ENCODE measurements at regions not wholly inside any gene's neighbourhood (a gene's known extent, or its start where the extent isn't known, plus 50 kb on each side); places are given as distances from the start of the nearest gene placed in this dataset.

DNA sequence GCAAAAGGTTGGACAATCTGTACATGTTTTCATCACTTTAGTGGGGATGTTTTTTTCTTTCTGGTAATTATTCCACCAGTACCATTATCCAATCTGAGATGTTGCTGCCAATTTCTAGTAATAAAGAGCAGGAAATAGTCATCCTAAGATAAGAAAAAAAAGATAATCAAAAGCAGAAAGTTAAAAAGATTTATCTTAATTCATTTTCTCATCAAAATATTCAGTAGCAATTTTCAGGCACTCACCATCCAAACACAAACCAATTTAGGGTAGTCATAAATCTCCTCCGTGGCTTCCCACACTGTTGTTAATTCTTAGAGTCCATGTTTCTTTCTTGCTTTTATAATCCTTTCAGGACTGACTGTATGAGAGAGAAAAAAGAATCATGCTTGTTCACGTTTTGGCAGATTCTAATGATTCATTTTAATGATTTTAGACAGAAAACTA, 263.7 kb upstream of the UGT8 start:
- TF ChIP-seq, protein P1, sequence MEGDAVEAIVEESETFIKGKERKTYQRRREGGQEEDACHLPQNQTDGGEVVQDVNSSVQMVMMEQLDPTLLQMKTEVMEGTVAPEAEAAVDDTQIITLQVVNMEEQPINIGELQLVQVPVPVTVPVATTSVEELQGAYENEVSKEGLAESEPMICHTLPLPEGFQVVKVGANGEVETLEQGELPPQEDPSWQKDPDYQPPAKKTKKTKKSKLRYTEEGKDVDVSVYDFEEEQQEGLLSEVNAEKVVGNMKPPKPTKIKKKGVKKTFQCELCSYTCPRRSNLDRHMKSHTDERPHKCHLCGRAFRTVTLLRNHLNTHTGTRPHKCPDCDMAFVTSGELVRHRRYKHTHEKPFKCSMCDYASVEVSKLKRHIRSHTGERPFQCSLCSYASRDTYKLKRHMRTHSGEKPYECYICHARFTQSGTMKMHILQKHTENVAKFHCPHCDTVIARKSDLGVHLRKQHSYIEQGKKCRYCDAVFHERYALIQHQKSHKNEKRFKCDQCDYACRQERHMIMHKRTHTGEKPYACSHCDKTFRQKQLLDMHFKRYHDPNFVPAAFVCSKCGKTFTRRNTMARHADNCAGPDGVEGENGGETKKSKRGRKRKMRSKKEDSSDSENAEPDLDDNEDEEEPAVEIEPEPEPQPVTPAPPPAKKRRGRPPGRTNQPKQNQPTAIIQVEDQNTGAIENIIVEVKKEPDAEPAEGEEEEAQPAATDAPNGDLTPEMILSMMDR (IDR thresholded peaks at IDR 0.05; ENCODE audit: control extremely low read depth, extremely low read depth) = no peak
- no peak overlapping the region for H3K9ac ChIP-seq (ENCODE audit: insufficient read depth in 1 of 2, low read length in 2 of 2)
- H3K27ac ChIP-seq (ENCODE audit: low read depth in 1 of 2, low read length in 1 of 2) = no peak overlapping the region
- WGBS, 2 donors = 25 to 47% methylated on average over 2 of the region's 2 CpGs
- H3K36me3 ChIP-seq (ENCODE audit: control insufficient read depth in 4 of 4, insufficient read depth in 4 of 4, low read length in 4 of 4) = no peaks in the 10 kb centered on the region
- H3K4me1 ChIP-seq (ENCODE audit: control insufficient read depth in 5 of 5, insufficient read depth in 5 of 5, low read length in 5 of 5) = no peaks in the 10 kb centered on the region
- H3K27me3 ChIP-seq (ENCODE audit: control insufficient read depth in 3 of 3, insufficient read depth in 3 of 3, low read length in 2 of 3) = no peaks in the 10 kb centered on the region
- no peak overlapping the region for H3K4me3 ChIP-seq
- DNase-seq = no peak
- no peaks in the 10 kb centered on the region for H3K9me3 ChIP-seq (ENCODE audit: control insufficient read depth in 4 of 4, insufficient read depth in 3 of 4, low read length in 3 of 4)
- no peak for ATAC-seq (ENCODE audit: insufficient read depth, low FRiP score)

DNA sequence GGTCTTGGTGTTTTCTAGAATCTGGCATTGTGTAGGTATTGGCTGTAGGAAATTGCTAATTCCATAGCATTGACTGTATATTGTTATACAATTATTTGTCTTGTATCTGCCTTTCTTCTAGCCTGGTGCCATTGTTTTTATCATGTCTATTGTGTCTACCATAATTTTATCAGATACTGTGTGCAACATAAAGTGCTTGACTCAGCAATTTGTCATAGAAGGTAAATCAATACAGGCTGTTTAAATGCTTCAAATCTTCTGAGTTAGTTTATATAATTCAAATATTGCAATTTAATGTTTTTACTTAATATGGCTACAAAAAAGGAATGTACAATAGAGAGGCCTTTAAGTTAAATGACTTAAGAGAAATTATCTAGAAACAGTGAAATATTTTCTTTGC, 263.3 kb upstream of the UGT8 start:
- Histone ChIP-seq H3K27me3 (ENCODE audit: control insufficient read depth in 3 of 3, insufficient read depth in 3 of 3, low read length in 2 of 3) (no peaks in the 10 kb centered on the region), H3K9ac (ENCODE audit: insufficient read depth in 1 of 2, low read length in 2 of 2) (no peak overlapping the region), H3K27ac (ENCODE audit: low read depth in 1 of 2, low read length in 1 of 2) (no peak overlapping the region), H3K36me3 (ENCODE audit: control insufficient read depth in 4 of 4, insufficient read depth in 4 of 4, low read length in 4 of 4) (no peaks in the 10 kb centered on the region), H3K4me3 (no peak overlapping the region), H3K4me1 (ENCODE audit: control insufficient read depth in 5 of 5, insufficient read depth in 5 of 5, low read length in 5 of 5) (no peaks in the 10 kb centered on the region), H3K9me3 (ENCODE audit: control insufficient read depth in 4 of 4, insufficient read depth in 3 of 4, low read length in 3 of 4) (no peaks in the 10 kb centered on the region)
- TF ChIP-seq, protein P1 (IDR thresholded peaks at IDR 0.05; ENCODE audit: control extremely low read depth, extremely low read depth) = no peak
- no peak for DNase-seq
- ATAC-seq (ENCODE audit: insufficient read depth, low FRiP score) = no peak

DNA sequence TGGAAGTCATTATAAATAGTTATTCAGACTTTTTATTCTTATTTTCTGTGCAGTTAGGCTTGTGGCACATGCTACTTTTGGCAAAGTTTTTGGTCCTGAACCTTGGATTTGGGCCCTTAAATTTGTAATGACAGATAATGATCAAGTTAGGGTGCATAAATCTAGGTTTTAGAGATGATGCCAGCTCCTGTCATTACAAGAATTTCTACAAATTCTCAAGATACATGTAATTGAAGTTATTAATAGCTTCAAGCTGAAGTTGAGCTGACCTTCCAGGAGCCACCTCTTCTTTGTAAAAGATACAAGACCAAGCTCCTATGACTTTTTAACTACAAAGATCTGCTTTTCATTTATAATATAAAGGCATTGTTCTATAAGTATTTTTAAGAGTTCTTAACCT, 255.6 kb upstream of the UGT8 start:
- Histone ChIP-seq H3K4me3 (no peak overlapping the region), H3K27me3 (ENCODE audit: control insufficient read depth in 3 of 3, insufficient read depth in 3 of 3, low read length in 2 of 3) (no peaks in the 10 kb centered on the region), H3K36me3 (ENCODE audit: control insufficient read depth in 4 of 4, insufficient read depth in 4 of 4, low read length in 4 of 4) (no peaks in the 10 kb centered on the region), H3K27ac (ENCODE audit: low read depth in 1 of 2, low read length in 1 of 2) (no peak overlapping the region), H3K4me1 (ENCODE audit: control insufficient read depth in 5 of 5, insufficient read depth in 5 of 5, low read length in 5 of 5) (no peaks in the 10 kb centered on the region), H3K9me3 (ENCODE audit: control insufficient read depth in 4 of 4, insufficient read depth in 3 of 4, low read length in 3 of 4) (no peaks in the 10 kb centered on the region), H3K9ac (ENCODE audit: insufficient read depth in 1 of 2, low read length in 2 of 2) (no peak overlapping the region)
- DNase-seq (no peak), ATAC-seq (ENCODE audit: insufficient read depth, low FRiP score) (no peak)
- TF ChIP-seq, protein P1 (IDR thresholded peaks at IDR 0.05; ENCODE audit: control extremely low read depth, extremely low read depth) = no peak

DNA sequence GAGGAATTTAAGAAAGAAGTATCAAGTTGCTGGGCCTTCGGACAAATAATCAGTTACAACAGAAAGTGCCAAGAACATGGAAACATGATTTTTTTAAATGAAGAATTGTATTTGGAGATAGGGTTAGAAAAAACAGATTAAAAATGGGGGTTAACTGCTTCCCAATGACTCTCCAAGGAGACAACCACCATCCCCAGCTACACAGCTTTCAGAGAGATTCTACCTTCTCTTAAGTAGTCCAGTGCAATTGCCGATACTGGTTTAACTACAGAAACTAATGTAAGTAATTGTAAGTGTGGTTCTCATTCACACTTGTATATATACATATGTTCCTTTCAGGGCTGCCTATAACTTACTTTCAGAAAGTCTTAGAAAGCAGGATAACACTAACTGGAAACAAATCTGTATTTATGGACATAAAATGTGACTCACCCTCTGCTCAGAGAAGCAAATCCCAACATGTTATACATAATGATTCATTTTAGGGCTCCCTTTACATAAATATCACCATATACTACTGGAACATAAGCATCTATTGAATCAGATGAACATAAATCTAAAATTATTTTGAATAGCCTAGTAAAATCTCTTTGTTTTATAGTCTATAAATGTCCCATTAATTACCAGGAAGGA, 248.9 kb upstream of the UGT8 start:
- no peak overlapping the region for H3K27ac ChIP-seq (ENCODE audit: low read depth in 1 of 2, low read length in 1 of 2)

More for the DNA sequence above, 248.9 kb upstream of the UGT8 start:
- WGBS, 2 donors = 91 to 92% methylated on average over 2 of the region's 2 CpGs
- TF ChIP-seq, protein P1 (IDR thresholded peaks at IDR 0.05; ENCODE audit: control extremely low read depth, extremely low read depth) = no peak
- H3K4me1 ChIP-seq (ENCODE audit: control insufficient read depth in 5 of 5, insufficient read depth in 5 of 5, low read length in 5 of 5) = no peaks in the 10 kb centered on the region
- no peak overlapping the region for H3K9ac ChIP-seq (ENCODE audit: insufficient read depth in 1 of 2, low read length in 2 of 2)
- no peaks in the 10 kb centered on the region for H3K36me3 ChIP-seq (ENCODE audit: control insufficient read depth in 4 of 4, insufficient read depth in 4 of 4, low read length in 4 of 4)
- no peaks in the 10 kb centered on the region for H3K27me3 ChIP-seq (ENCODE audit: control insufficient read depth in 3 of 3, insufficient read depth in 3 of 3, low read length in 2 of 3)
- ATAC-seq (ENCODE audit: insufficient read depth, low FRiP score) (no peak), DNase-seq (no peak)
- H3K4me3 ChIP-seq = no peak overlapping the region
- no peaks in the 10 kb centered on the region for H3K9me3 ChIP-seq (ENCODE audit: control insufficient read depth in 4 of 4, insufficient read depth in 3 of 4, low read length in 3 of 4)

Data from lung (tissue), 11 donors.